Activated CD8-positive, alpha-beta memory T cell treated with anti-CD3 and anti-CD28 coated beads, Interleukin-2, amount 50 U/mL, for 24 hours (primary cell): ENCODE measurements at regions not wholly inside any gene's neighbourhood (a gene's known extent, or its start where the extent isn't known, plus 50 kb on each side); places are given as distances from the start of the nearest gene placed in this dataset.
A peak's percentile ranks its signal among the peaks of the same experiment; 100 is the strongest.

Source experiments
- DNase-seq: peaks from one replicate; pipeline ENCODE4 v3.0.0-alpha.2; 2020; ENCODE audit errors: extremely low read depth

- DNase-seq, result no peak
Measured at GRCh38 chr5:86879086-86879485, 261.3 kb downstream of the COX7C start.

GRCh38 chr5:86880344-86880743, 262.6 kb downstream of the COX7C start:
- no peak for DNase-seq

GRCh38 chr5:86880785-86881492, 263.2 kb downstream of the COX7C start:
- DNase-seq, result peak; percentile 7

- DNase-seq, result no peak
Measured at GRCh38 chr5:86881493-86882090, 263.9 kb downstream of the COX7C start.

- DNase-seq, result no peak
Measured at GRCh38 chr5:86884608-86885007, 266.9 kb downstream of the COX7C start.

GRCh38 chr5:86885011-86885410, 267.3 kb downstream of the COX7C start:
- no peak for DNase-seq

GRCh38 chr5:86885489-86886230, 267.9 kb downstream of the COX7C start:
- DNase-seq, result no peak

- DNase-seq, result no peak
Measured at GRCh38 chr5:86890375-86890774, 272.6 kb downstream of the COX7C start.

- no peak for DNase-seq
Measured at GRCh38 chr5:86894056-86894455, 276.3 kb downstream of the COX7C start.

GRCh38 chr5:86896916-86897315, 279.2 kb downstream of the COX7C start:
- DNase-seq, result no peak

GRCh38 chr5:86909418-86910295, 291.9 kb downstream of the COX7C start:
- DNase-seq, result no peak

GRCh38 chr5:86917117-86917579, 299.4 kb downstream of the COX7C start:
- no peak for DNase-seq

GRCh38 chr5:86918246-86918645, 300.5 kb downstream of the COX7C start:
- DNase-seq, result no peak

- no peak for DNase-seq
Measured at GRCh38 chr5:86926033-86926432, 308.3 kb downstream of the COX7C start.

- no peak for DNase-seq
Measured at GRCh38 chr5:86929123-86929766, 311.5 kb downstream of the COX7C start.

- DNase-seq, result no peak
Measured at GRCh38 chr5:86951761-86952160, 315.9 kb upstream of the RASA1 start.

- DNase-seq, result no peak
Measured at GRCh38 chr5:86964889-86965288, 302.8 kb upstream of the RASA1 start.

- DNase-seq, result no peak
Measured at GRCh38 chr5:86968301-86968753, 299.4 kb upstream of the RASA1 start.

GRCh38 chr5:86970361-86970760, 297.3 kb upstream of the RASA1 start:
- DNase-seq, result no peak

GRCh38 chr5:86971034-86971571, 296.6 kb upstream of the RASA1 start:
- no peak for DNase-seq

GRCh38 chr5:86974955-86975354, 292.7 kb upstream of the RASA1 start:
- DNase-seq, result no peak
